GM12872 (cell line): ENCODE measurements at regions not wholly inside any gene's neighbourhood (a gene's known extent, or its start where the extent isn't known, plus 50 kb on each side); places are given as distances from the start of the nearest gene placed in this dataset.

ENCODE experiments used
- TF ChIP-seq, protein P1 (sequence below): IDR thresholded peaks from 3 replicates; pipeline ENCODE4 v1.5.1; 2011; ENCODE audit warnings: low read depth, mild to moderate bottlenecking, low read length, moderate library complexity; ENCODE audit not compliant: insufficient read depth

DNA sequence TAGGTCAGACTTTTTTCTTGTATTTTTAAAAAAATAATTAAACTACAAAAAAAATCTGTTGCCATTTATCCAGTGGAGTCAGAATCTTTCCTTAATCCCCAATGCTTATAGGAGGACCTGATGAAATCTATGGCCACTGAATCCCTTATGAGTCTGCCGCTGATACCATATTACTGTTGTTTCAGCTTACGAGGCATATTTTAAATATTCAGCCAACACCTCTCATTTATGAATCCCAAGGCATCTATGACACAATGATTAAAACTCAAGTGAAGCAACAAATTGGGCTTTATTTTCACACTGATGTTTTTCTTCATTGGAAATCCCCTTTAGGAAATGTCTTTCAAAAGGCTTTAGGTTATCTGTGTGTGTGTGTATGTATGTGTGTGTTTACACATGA is 137.8 kb upstream of the PUDP start:
- TF ChIP-seq, protein P1, sequence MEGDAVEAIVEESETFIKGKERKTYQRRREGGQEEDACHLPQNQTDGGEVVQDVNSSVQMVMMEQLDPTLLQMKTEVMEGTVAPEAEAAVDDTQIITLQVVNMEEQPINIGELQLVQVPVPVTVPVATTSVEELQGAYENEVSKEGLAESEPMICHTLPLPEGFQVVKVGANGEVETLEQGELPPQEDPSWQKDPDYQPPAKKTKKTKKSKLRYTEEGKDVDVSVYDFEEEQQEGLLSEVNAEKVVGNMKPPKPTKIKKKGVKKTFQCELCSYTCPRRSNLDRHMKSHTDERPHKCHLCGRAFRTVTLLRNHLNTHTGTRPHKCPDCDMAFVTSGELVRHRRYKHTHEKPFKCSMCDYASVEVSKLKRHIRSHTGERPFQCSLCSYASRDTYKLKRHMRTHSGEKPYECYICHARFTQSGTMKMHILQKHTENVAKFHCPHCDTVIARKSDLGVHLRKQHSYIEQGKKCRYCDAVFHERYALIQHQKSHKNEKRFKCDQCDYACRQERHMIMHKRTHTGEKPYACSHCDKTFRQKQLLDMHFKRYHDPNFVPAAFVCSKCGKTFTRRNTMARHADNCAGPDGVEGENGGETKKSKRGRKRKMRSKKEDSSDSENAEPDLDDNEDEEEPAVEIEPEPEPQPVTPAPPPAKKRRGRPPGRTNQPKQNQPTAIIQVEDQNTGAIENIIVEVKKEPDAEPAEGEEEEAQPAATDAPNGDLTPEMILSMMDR, result no peak

DNA sequence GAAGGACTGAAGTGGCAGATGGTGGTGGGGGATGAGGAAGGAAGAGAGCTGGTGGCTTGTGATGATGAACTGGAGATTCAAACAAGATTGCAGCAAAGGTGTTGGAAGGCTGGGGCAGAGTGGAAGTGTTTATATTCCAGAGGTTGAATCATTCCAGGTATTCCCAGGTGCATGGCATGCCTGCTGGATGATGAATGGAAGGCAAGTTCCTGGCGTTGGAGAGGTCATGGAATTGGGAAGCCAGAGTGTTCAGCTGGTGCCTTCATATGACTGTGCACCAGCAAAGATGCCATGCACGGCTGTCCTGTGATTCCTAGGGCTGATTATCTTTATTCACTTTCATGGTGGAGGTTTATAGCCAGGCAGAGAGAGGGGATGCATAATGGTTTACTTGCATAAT is 135.8 kb upstream of the PUDP start:
- TF ChIP-seq, protein P1, result no peak

DNA sequence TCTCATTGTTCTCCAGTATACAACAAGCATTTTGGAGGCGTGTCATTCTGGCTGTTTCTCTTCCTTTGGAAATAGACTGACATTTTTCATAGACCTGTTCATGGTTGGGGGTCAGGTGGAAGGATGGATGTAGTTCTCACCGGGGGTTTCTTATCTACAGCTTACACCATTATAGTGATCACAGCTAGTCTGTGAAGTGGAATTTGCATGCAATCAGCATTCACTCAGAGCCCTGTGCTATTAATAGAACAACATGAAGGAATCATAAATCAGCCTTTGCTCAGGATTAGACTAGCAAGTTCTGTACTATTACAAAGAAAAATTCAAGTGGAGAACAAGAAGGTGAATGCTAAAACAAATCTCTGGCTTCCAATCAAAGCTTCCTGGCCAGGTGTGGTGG is 132.6 kb upstream of the PUDP start:
- TF ChIP-seq, protein P1, result no peak

DNA sequence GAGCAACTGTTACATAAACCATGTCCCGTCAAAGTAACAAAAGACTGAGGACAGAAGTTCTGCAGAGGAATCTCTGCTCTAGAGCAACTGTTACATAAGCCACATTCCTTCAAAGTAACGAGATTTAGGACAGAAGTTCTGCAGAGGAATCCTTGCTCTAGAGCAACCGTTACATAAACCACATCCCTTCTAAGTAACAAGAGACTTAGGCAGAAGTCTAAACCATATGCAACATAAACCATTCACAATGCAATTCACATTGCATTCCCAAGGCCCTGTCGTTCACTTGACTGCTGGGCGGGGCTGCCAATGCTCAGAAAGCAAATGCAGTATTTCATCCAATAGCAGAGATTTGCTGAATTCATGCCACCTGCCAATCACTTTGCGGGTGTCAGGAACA is 124.4 kb upstream of the PUDP start:
- TF ChIP-seq, protein P1, result no peak

- TF ChIP-seq, protein P1, result no peak
Observed at GRCh38 chrX:7270933-7271332, 123.0 kb upstream of the PUDP start.

GRCh38 chrX:7269991-7270390 is 122.0 kb upstream of the PUDP start:
- TF ChIP-seq, protein P1, result no peak

DNA sequence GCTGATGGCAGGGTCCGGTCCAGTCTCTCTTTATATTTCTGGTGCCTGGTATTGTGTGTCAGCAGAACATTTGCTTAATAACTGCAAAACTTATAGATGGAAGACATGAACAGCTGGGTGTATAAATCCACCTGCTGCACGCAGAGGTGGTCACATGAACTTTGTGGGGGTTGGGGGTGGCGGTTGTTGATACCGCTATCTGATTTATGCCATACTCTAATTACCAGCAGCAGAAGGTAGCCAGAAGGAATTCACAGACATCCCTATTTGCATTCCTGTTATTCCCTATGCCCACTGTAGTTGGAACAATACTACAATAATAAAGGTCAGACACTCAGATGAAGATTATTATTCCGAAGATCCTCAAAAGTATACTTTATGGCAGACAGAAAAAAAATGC is 121.6 kb upstream of the PUDP start:
- TF ChIP-seq, protein P1, result no peak

- TF ChIP-seq, protein P1, result no peak
Observed at GRCh38 chrX:7266288-7266687, 118.3 kb upstream of the PUDP start.
